ENCODE measurements at regions not wholly inside any gene's neighbourhood (a gene's known extent, or its start where the extent isn't known, plus 50 kb on each side); places are given as distances from the start of the nearest gene placed in this dataset.

DNA sequence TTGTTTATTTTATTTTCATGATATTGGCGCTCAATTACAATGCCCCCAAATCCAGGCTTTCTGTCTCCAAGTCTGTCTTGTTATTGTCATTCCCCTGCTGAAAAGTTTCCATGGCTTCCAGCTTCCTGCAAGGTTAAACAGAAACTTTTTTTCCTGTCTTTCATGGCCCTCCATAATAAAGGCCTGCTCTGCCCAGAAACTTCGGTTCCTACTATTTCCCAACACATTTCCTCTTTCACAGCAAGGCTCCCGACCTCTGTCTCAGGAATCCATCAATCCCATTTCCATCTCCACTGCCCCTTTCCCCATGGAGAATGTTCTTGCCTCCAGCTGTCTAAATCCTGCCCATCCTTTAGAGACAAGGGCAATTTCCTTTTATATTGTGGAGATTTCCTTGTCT is 365.2 kb upstream of the JARID2 start:
- TF ChIP-seq YY1 (IDR thresholded peaks at IDR 0.05; ENCODE audit: extremely low read depth, insufficient replicate concordance, low read depth, low read length) (no peak), ZNF274 (IDR thresholded peaks at IDR 0.05; ENCODE audit: low read depth, low read length) (no peak), CEBPB (IDR thresholded peaks at IDR 0.05; ENCODE audit: low read depth) (no peak), FOSL1 (IDR thresholded peaks at IDR 0.05; ENCODE audit: low read depth) (no peak), POLR2A (IDR thresholded peaks at IDR 0.05; ENCODE audit: borderline replicate concordance, extremely low read depth, insufficient read depth, insufficient read length) (no peak), EZH2phosphoT487 (IDR thresholded peaks at IDR 0.05; ENCODE audit: borderline replicate concordance) (no peak), POLR2AphosphoS5 (IDR thresholded peaks at IDR 0.05; ENCODE audit: low read depth, low read length) (no peak), SRF (IDR thresholded peaks at IDR 0.05; ENCODE audit: low read depth) (no peak), EGR1 (IDR thresholded peaks at IDR 0.05; ENCODE audit: low read depth) (no peak), RAD21 (IDR thresholded peaks at IDR 0.05; ENCODE audit: low read depth) (no peak), EZH2 (IDR thresholded peaks at IDR 0.05) (no peak)
- TF ChIP-seq, protein P1, sequence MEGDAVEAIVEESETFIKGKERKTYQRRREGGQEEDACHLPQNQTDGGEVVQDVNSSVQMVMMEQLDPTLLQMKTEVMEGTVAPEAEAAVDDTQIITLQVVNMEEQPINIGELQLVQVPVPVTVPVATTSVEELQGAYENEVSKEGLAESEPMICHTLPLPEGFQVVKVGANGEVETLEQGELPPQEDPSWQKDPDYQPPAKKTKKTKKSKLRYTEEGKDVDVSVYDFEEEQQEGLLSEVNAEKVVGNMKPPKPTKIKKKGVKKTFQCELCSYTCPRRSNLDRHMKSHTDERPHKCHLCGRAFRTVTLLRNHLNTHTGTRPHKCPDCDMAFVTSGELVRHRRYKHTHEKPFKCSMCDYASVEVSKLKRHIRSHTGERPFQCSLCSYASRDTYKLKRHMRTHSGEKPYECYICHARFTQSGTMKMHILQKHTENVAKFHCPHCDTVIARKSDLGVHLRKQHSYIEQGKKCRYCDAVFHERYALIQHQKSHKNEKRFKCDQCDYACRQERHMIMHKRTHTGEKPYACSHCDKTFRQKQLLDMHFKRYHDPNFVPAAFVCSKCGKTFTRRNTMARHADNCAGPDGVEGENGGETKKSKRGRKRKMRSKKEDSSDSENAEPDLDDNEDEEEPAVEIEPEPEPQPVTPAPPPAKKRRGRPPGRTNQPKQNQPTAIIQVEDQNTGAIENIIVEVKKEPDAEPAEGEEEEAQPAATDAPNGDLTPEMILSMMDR (IDR thresholded peaks at IDR 0.05 in 2 of 3, conservative IDR thresholded peaks at IDR 0.05 in 1 of 3; ENCODE audit: borderline replicate concordance in 1 of 3, insufficient read depth in 1 of 3, low read depth in 2 of 3, low read length in 2 of 3): no peak
- TF ChIP-seq, protein P2, sequence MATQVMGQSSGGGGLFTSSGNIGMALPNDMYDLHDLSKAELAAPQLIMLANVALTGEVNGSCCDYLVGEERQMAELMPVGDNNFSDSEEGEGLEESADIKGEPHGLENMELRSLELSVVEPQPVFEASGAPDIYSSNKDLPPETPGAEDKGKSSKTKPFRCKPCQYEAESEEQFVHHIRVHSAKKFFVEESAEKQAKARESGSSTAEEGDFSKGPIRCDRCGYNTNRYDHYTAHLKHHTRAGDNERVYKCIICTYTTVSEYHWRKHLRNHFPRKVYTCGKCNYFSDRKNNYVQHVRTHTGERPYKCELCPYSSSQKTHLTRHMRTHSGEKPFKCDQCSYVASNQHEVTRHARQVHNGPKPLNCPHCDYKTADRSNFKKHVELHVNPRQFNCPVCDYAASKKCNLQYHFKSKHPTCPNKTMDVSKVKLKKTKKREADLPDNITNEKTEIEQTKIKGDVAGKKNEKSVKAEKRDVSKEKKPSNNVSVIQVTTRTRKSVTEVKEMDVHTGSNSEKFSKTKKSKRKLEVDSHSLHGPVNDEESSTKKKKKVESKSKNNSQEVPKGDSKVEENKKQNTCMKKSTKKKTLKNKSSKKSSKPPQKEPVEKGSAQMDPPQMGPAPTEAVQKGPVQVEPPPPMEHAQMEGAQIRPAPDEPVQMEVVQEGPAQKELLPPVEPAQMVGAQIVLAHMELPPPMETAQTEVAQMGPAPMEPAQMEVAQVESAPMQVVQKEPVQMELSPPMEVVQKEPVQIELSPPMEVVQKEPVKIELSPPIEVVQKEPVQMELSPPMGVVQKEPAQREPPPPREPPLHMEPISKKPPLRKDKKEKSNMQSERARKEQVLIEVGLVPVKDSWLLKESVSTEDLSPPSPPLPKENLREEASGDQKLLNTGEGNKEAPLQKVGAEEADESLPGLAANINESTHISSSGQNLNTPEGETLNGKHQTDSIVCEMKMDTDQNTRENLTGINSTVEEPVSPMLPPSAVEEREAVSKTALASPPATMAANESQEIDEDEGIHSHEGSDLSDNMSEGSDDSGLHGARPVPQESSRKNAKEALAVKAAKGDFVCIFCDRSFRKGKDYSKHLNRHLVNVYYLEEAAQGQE (IDR thresholded peaks at IDR 0.05; ENCODE audit: low read depth): no peak
- TF ChIP-seq, protein P3, sequence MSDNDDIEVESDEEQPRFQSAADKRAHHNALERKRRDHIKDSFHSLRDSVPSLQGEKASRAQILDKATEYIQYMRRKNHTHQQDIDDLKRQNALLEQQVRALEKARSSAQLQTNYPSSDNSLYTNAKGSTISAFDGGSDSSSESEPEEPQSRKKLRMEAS (IDR thresholded peaks at IDR 0.05): no peak

Measured in HCT116 (cell line).